K562 (cell line): ENCODE measurements at regions not wholly inside any gene's neighbourhood (a gene's known extent, or its start where the extent isn't known, plus 50 kb on each side); places are given as distances from the start of the nearest gene placed in this dataset.
A peak's percentile ranks its signal among the peaks of the same experiment; 100 is the strongest.

Experiments
- ATAC-seq: fragments of 200-7000 bp; cut with Tn5 transposase; 3 replicates; pipeline ENCODE4 v1.9.1; 2020; ENCODE audit warnings: moderate library complexity
- BruUV-seq: library from RNA; stranded (reverse); fragments of 400-500 nt; replicated peaks from 2 replicates; lab custom pipeline; 2021; lab: Mats Ljungman, UMichigan
- CTCF ChIA-PET: fragments of 300-600 bp; formaldehyde crosslinking; extraction: SDS; loops from one replicate; lab custom pipeline; 2021; ENCODE audit warnings: low intra/inter-chr PET ratio; lab: Yijun Ruan, JAX
- POLR2A ChIA-PET: fragments of 300-600, 350-650 bp; sonication (Branson Sonifier 250); formaldehyde crosslinking; extraction: SDS; loops from one replicate; lab custom pipeline; 2021; ENCODE audit warnings: antibody characterized with exemption, inconsistent platforms; lab: Yijun Ruan, JAX
- DNase-seq, 4 experiments: peaks; one replicate each; pipeline versions ENCODE4 v3.0.0 to v3.0.0-alpha.2; 2011 to 2018; ENCODE audit warnings: low spot score in 3 of 4, mixed read lengths in 3 of 4; ENCODE audit errors: extremely low read depth in 1 of 4
- FAIRE-seq: peaks from 2 replicates; lab custom pipeline; 2011; peaks lifted over from hg19 to GRCh38; lab: Jason Lieb, UNC
- H2AFZ ChIP-seq: 2 replicates; pipeline ENCODE4 v1.6.0; 2011; ENCODE audit warnings: low read depth, low read length, control low read depth, inconsistent platforms
- H3K27ac ChIP-seq: fragments of 200-600 bp; 3 replicates; pipeline ENCODE4 v1.8.0; 2011; ENCODE audit warnings: low read depth, mild to moderate bottlenecking, control low read depth, inconsistent platforms, low read length, moderate library complexity, mixed read lengths; ENCODE audit errors: extremely low read depth
- H3K27me3 ChIP-seq, 2 experiments: fragments of 300-600 bp in 1 of 2; 2 replicates in 1 of 2; 3 replicates in 1 of 2; pipeline versions ENCODE4 v1.6.0 to v1.8.0; 2011; ENCODE audit warnings: inconsistent platforms in 2 of 2, low read length in 2 of 2, mild to moderate bottlenecking in 1 of 2, mixed read lengths in 1 of 2, moderate library complexity in 1 of 2; ENCODE audit not compliant: control insufficient read depth in 2 of 2, insufficient read depth in 2 of 2
- H3K36me3 ChIP-seq: fragments of 300-600 bp; 3 replicates; pipeline ENCODE4 v1.8.0; 2011; ENCODE audit warnings: mild to moderate bottlenecking, low read length, inconsistent platforms; ENCODE audit not compliant: control insufficient read depth, insufficient read depth
- H3K4me1 ChIP-seq, 2 experiments: fragments of 200-600 bp in 1 of 2; replicated peaks in 1 of 2; 2 replicates in 1 of 2; 3 replicates in 1 of 2; pipeline versions ENCODE4 v1.5.1 to v1.8.0; 2011; ENCODE audit warnings: inconsistent platforms in 2 of 2, low read length in 2 of 2, mild to moderate bottlenecking in 1 of 2, mixed read lengths in 1 of 2, moderate library complexity in 1 of 2; ENCODE audit not compliant: control insufficient read depth in 2 of 2, insufficient read depth in 2 of 2
- H3K4me2 ChIP-seq: 2 replicates; pipeline ENCODE4 v1.6.1; 2011; ENCODE audit warnings: low read length, control low read depth, inconsistent platforms, mixed read lengths; ENCODE audit not compliant: insufficient read depth
- H3K4me3 ChIP-seq: fragments of 200-600 bp; sonication (generic), shearing (Covaris generic); 2 replicates; pipeline ENCODE4 v1.5.1; 2016; ENCODE audit warnings: control low read depth, inconsistent platforms
- H3K79me2 ChIP-seq: fragments of 200-600 bp; 3 replicates; pipeline ENCODE4 v1.8.0; 2011; ENCODE audit warnings: low read length, inconsistent platforms; ENCODE audit not compliant: control insufficient read depth, insufficient read depth
- H3K9ac ChIP-seq, 2 experiments: 2 replicates each; pipeline versions ENCODE4 v1.6.0 to v1.6.1; 2011; ENCODE audit warnings: low read depth in 2 of 2, low read length in 2 of 2, control low read depth in 1 of 2, inconsistent platforms in 1 of 2, mild to moderate bottlenecking in 1 of 2, mixed read lengths in 1 of 2; ENCODE audit not compliant: insufficient read depth in 1 of 2
- H3K9me1 ChIP-seq: one replicate; pipeline ENCODE4 v1.6.0; 2011; ENCODE audit warnings: inconsistent platforms, mild to moderate bottlenecking, low read length, moderate library complexity; ENCODE audit not compliant: control insufficient read depth, insufficient read depth
- H3K9me3 ChIP-seq: replicated peaks from 2 replicates; pipeline ENCODE4 v1.5.1; 2011; ENCODE audit warnings: low read depth, low read length, inconsistent platforms; ENCODE audit not compliant: control insufficient read depth, insufficient read depth
- H4K20me1 ChIP-seq: replicated peaks from 2 replicates; pipeline ENCODE4 v1.6.1; 2011; ENCODE audit warnings: low read length, inconsistent platforms, mixed read lengths; ENCODE audit not compliant: control insufficient read depth, insufficient read depth
- CBFB ChIP-seq: sonication (generic); formaldehyde crosslinking; IDR thresholded peaks from 2 replicates; pipeline ENCODE4 v1.4.0; 2020; ENCODE audit warnings: mild to moderate bottlenecking, missing genetic modification reagents
- HNRNPH1 ChIP-seq: fragments of 200-400 bp; formaldehyde crosslinking; optimal IDR thresholded peaks from 2 replicates; pipeline ENCODE3; 2017; ENCODE audit warnings: low read depth, mild to moderate bottlenecking, low read length, moderate library complexity
- KAT7 ChIP-seq: sonication (generic); formaldehyde crosslinking; IDR thresholded peaks from 2 replicates; pipeline ENCODE4 v1.8.0; 2022; ENCODE audit warnings: missing genetic modification reagents, mild to moderate bottlenecking, borderline replicate concordance
- KDM1A ChIP-seq, 2 experiments: fragments of 450-650 bp; IDR thresholded peaks; 2 replicates each; pipeline ENCODE4 v1.6.1; 2016; ENCODE audit warnings: mild to moderate bottlenecking in 2 of 2
- NFRKB ChIP-seq: fragments of 450-650 bp; IDR thresholded peaks from 2 replicates; pipeline ENCODE4 v1.6.1; 2016; ENCODE audit warnings: low read depth
- PHB2 ChIP-seq: fragments of 450-650 bp; IDR thresholded peaks from 2 replicates; pipeline ENCODE4 v1.6.1; 2017; ENCODE audit warnings: low read depth
- SAP30 ChIP-seq: fragments of 200-600 bp; sonication (generic); IDR thresholded peaks from 2 replicates; pipeline ENCODE4 v1.6.1; 2012; ENCODE audit warnings: borderline replicate concordance, low read depth, mild to moderate bottlenecking, moderate library complexity, low read length, control low read depth, inconsistent platforms; ENCODE audit not compliant: insufficient read depth, poor library complexity, severe bottlenecking
- SMARCA5 ChIP-seq: fragments of 450-650 bp; IDR thresholded peaks from 2 replicates; pipeline ENCODE4 v1.6.1; 2016
- TAF1 ChIP-seq: IDR thresholded peaks from 2 replicates; pipeline ENCODE4 v1.6.1; 2011; ENCODE audit warnings: mild to moderate bottlenecking, low read length, moderate library complexity; ENCODE audit not compliant: insufficient read depth, control insufficient read depth, severe bottlenecking; ENCODE audit errors: extremely low read depth
- TEAD4 ChIP-seq, 2 experiments: sonication (generic) in 1 of 2; formaldehyde crosslinking in 1 of 2; IDR thresholded peaks; 2 replicates each; pipeline versions ENCODE4 v1.6.1 to v1.8.0; 2012 to 2022; ENCODE audit warnings: borderline replicate concordance in 1 of 2, inconsistent platforms in 1 of 2, low read length in 1 of 2, mild to moderate bottlenecking in 1 of 2, missing genetic modification reagents in 1 of 2
- XRCC5 ChIP-seq: fragments of 200-400 bp; formaldehyde crosslinking; IDR thresholded peaks from 2 replicates; pipeline ENCODE4 v1.6.1; 2017; ENCODE audit warnings: low read depth, mild to moderate bottlenecking, low read length
- WGBS: fragments of 100-300 bp; shearing (Covaris generic); methylation state at CpG from one replicate; pipeline ENCODE4 v1.1.6; 2016; ENCODE audit warnings: low coverage, mixed read lengths; ENCODE audit not compliant: insufficient coverage; ENCODE audit errors: missing lambda C conversion rate; 5-methylcytosine and 5-hydroxymethylcytosine counted together
- in situ Hi-C: fragments of 300-500 bp; cut with MboI; formaldehyde crosslinking; loops from 4 replicates; pipeline ENCODE4 v1.15.0; 2018; ENCODE audit warnings: inconsistent platforms, mixed read lengths
- intact Hi-C: fragments of 100-400 bp; cut with micrococcal nuclease; formaldehyde crosslinking; loops from 2 replicates; pipeline ENCODE4 v1.14.2; 2022
- TF ChIP-seq, protein P1 (sequence below): fragments of 450-650 bp; IDR thresholded peaks from 2 replicates; pipeline ENCODE4 v1.6.1; 2017; ENCODE audit warnings: mild to moderate bottlenecking, moderate library complexity

GRCh38 chr17:79280010-79280409 lies 205.4 kb downstream of the ENGASE start:
- Histone ChIP-seq H3K4me1 (no peaks in the 10 kb centered on the region; a peak in 1 of 5 replicates), H4K20me1 (peaks cover 11% of the 10 kb centered on the region), H3K9me1 (no peaks in the 10 kb centered on the region)
- in situ Hi-C loops: no loop called here
- no peak for FAIRE-seq
- intact Hi-C loops: no loop called here
- TF ChIP-seq KDM1A (IDR thresholded peaks at IDR 0.05): peak in 1 of 2 experiments; percentile 9; a peak in 1 of 4 replicates
- no peak for TF ChIP-seq TEAD4 (IDR thresholded peaks at IDR 0.05; ENCODE audit: low read length)
- no peak for TF ChIP-seq TEAD4 (CRISPR knock-in tag; IDR thresholded peaks at IDR 0.05; ENCODE audit: borderline replicate concordance)
- TF ChIP-seq, all 486 proteins: peak for 1
- ATAC-seq (no peak), DNase-seq (no peak)
- no TSS peak for BruUV-seq
- Histone ChIP-seq H3K36me3 (no peaks in the 10 kb centered on the region), H3K9ac (no peak overlapping the region), H3K4me3 (no peak overlapping the region), H3K27ac (no peak overlapping the region), H3K79me2 (no peaks in the 10 kb centered on the region), H2AFZ (no peak overlapping the region), H3K9me3 (no peaks in the 10 kb centered on the region), H3K4me2 (no peak overlapping the region), H3K27me3 (peaks cover 4 to 43% of the 10 kb centered on the region in 2 experiments; a peak in 3 of 5 replicates)
- 0% methylated on average over 8 of the region's 8 CpGs for WGBS
- POLR2A ChIA-PET: interaction anchor here (0.9 kb wide), 1 partner anchor 9 kb away, joined by 3 read pairs; no protein-coding TSS in a partner anchor
- CTCF ChIA-PET: no interaction called here

GRCh38 chr17:79279320-79279719 lies 204.7 kb downstream of the ENGASE start:
- Histone ChIP-seq H3K9me1 (no peaks in the 10 kb centered on the region), H3K9me3 (no peaks in the 10 kb centered on the region), H3K4me2 (no peak overlapping the region), H3K27ac (no peak overlapping the region), H3K79me2 (no peaks in the 10 kb centered on the region), H3K36me3 (no peaks in the 10 kb centered on the region), H3K4me3 (no peak overlapping the region), H3K4me1 (no peaks in the 10 kb centered on the region; a peak in 1 of 5 replicates), H4K20me1 (peaks cover 11% of the 10 kb centered on the region), H2AFZ (no peak overlapping the region), H3K9ac (no peak overlapping the region), H3K27me3 (peaks cover 4 to 38% of the 10 kb centered on the region in 2 experiments; a peak in 3 of 5 replicates)
- under 1% methylated on average over 9 of the region's 11 CpGs for WGBS
- intact Hi-C loops: no loop called here
- no peak for ATAC-seq
- no peak for FAIRE-seq
- in situ Hi-C loops: no loop called here
- no peak for DNase-seq
- no TSS peak for BruUV-seq
- ChIA-PET CTCF (no interaction called here), POLR2A (no interaction called here)
- TF ChIP-seq NFRKB (no peak), SAP30 (no peak), HNRNPH1 (no peak), PHB2 (no peak), KAT7 (CRISPR knock-in tag) (no peak), SMARCA5 (no peak), XRCC5 (no peak), CBFB (CRISPR knock-in tag) (no peak), TAF1 (no peak)
- TF ChIP-seq, protein P1, sequence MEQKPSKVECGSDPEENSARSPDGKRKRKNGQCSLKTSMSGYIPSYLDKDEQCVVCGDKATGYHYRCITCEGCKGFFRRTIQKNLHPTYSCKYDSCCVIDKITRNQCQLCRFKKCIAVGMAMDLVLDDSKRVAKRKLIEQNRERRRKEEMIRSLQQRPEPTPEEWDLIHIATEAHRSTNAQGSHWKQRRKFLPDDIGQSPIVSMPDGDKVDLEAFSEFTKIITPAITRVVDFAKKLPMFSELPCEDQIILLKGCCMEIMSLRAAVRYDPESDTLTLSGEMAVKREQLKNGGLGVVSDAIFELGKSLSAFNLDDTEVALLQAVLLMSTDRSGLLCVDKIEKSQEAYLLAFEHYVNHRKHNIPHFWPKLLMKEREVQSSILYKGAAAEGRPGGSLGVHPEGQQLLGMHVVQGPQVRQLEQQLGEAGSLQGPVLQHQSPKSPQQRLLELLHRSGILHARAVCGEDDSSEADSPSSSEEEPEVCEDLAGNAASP: no peak
